ENCODE measurements at regions not wholly inside any gene's neighbourhood (a gene's known extent, or its start where the extent isn't known, plus 50 kb on each side); places are given as distances from the start of the nearest gene placed in this dataset.

- TF ChIP-seq CTCF (IDR thresholded peaks at IDR 0.05; ENCODE audit: insufficient read depth, low read depth, low read length, missing control alignments), result no peak
- DNase-seq (ENCODE audit: low read depth), result no peak
- H3K4me3 ChIP-seq (ENCODE audit: low read depth, low read length), result no peak overlapping the region
Observed at GRCh38 chr2:39563572-39563971, 102.1 kb upstream of the TMEM178A start.

- no peak for TF ChIP-seq CTCF (IDR thresholded peaks at IDR 0.05; ENCODE audit: insufficient read depth, low read depth, low read length, missing control alignments)
- H3K4me3 ChIP-seq (ENCODE audit: low read depth, low read length), result no peak overlapping the region
- no peak for DNase-seq (ENCODE audit: low read depth)
Observed at GRCh38 chr2:39567507-39567906, 98.2 kb upstream of the TMEM178A start.

GRCh38 chr2:39568116-39568515 lies 97.6 kb upstream of the TMEM178A start:
- no peak overlapping the region for H3K4me3 ChIP-seq (ENCODE audit: low read depth, low read length)
- TF ChIP-seq CTCF (IDR thresholded peaks at IDR 0.05; ENCODE audit: insufficient read depth, low read depth, low read length, missing control alignments), result no peak
- no peak for DNase-seq (ENCODE audit: low read depth)

GRCh38 chr2:39568561-39569006 lies 97.1 kb upstream of the TMEM178A start:
- H3K4me3 ChIP-seq (ENCODE audit: low read depth, low read length), result no peak overlapping the region
- TF ChIP-seq CTCF (IDR thresholded peaks at IDR 0.05; ENCODE audit: insufficient read depth, low read depth, low read length, missing control alignments), result no peak
- DNase-seq (ENCODE audit: low read depth), result no peak

GRCh38 chr2:39570130-39570555 lies 95.6 kb upstream of the TMEM178A start:
- no peak overlapping the region for H3K4me3 ChIP-seq (ENCODE audit: low read depth, low read length)
- no peak for TF ChIP-seq CTCF (IDR thresholded peaks at IDR 0.05; ENCODE audit: insufficient read depth, low read depth, low read length, missing control alignments)
- DNase-seq (ENCODE audit: low read depth), result no peak

- TF ChIP-seq CTCF (IDR thresholded peaks at IDR 0.05; ENCODE audit: insufficient read depth, low read depth, low read length, missing control alignments), result no peak
- no peak overlapping the region for H3K4me3 ChIP-seq (ENCODE audit: low read depth, low read length)
- no peak for DNase-seq (ENCODE audit: low read depth)
Observed at GRCh38 chr2:39570614-39571013, 95.1 kb upstream of the TMEM178A start.

GRCh38 chr2:39571111-39571731 lies 94.5 kb upstream of the TMEM178A start:
- DNase-seq (ENCODE audit: low read depth), result no peak
- H3K4me3 ChIP-seq (ENCODE audit: low read depth, low read length), result no peak overlapping the region
- no peak for TF ChIP-seq CTCF (IDR thresholded peaks at IDR 0.05; ENCODE audit: insufficient read depth, low read depth, low read length, missing control alignments)

All from GM12865 (cell line).